H9 (cell line): ENCODE measurements at regions not wholly inside any gene's neighbourhood (a gene's known extent, or its start where the extent isn't known, plus 50 kb on each side); places are given as distances from the start of the nearest gene placed in this dataset.

ENCODE experiments used
- DNase-seq: peaks from one replicate; pipeline ENCODE4 v3.0.0-alpha.2; 2017
- H2AFZ ChIP-seq: one replicate; pipeline ENCODE4 v1.6.1; 2013; ENCODE audit warnings: mild to moderate bottlenecking, low read length, control low read depth, moderate library complexity
- H2AK5ac ChIP-seq: 2 replicates; pipeline ENCODE4 v1.6.1; 2013; ENCODE audit warnings: low read length, control low read depth, mixed read lengths; ENCODE audit not compliant: insufficient read length
- H2BK120ac ChIP-seq: one replicate; pipeline ENCODE4 v1.6.1; 2013; ENCODE audit warnings: low read depth, mild to moderate bottlenecking, low read length, control low read depth, inconsistent platforms; ENCODE audit not compliant: poor library complexity, severe bottlenecking
- H2BK12ac ChIP-seq: 2 replicates; pipeline ENCODE4 v1.6.1; 2013; ENCODE audit warnings: low read length, control low read depth, mixed read lengths, low read depth; ENCODE audit not compliant: insufficient read length
- H2BK15ac ChIP-seq: 2 replicates; pipeline ENCODE4 v1.6.1; 2013; ENCODE audit warnings: low read depth, low read length, control low read depth
- H2BK20ac ChIP-seq: one replicate; pipeline ENCODE4 v1.6.1; 2013; ENCODE audit warnings: low read depth, mild to moderate bottlenecking, low read length, control low read depth, inconsistent platforms; ENCODE audit not compliant: poor library complexity, severe bottlenecking
- H2BK5ac ChIP-seq: 2 replicates; pipeline ENCODE4 v1.6.1; 2013; ENCODE audit warnings: low read length, control low read depth, mixed read lengths; ENCODE audit not compliant: insufficient read length
- H3K14ac ChIP-seq: 2 replicates; pipeline ENCODE4 v1.6.1; 2013; ENCODE audit warnings: low read length, control low read depth; ENCODE audit not compliant: insufficient read depth
- H3K18ac ChIP-seq: 2 replicates; pipeline ENCODE4 v1.6.1; 2013; ENCODE audit warnings: low read depth, mild to moderate bottlenecking, mixed read lengths, low read length, control low read depth; ENCODE audit not compliant: insufficient read length
- H3K23ac ChIP-seq: 2 replicates; pipeline ENCODE4 v1.6.1; 2013; ENCODE audit warnings: low read length, control low read depth, mixed read lengths, low read depth; ENCODE audit not compliant: insufficient read length
- H3K23me2 ChIP-seq: 2 replicates; pipeline ENCODE4 v1.6.1; 2013; ENCODE audit warnings: low read depth, mild to moderate bottlenecking, mixed read lengths, low read length, control low read depth; ENCODE audit not compliant: insufficient read length, poor library complexity, severe bottlenecking
- H3K27ac ChIP-seq: 2 replicates; pipeline ENCODE4 v1.5.1; 2013; ENCODE audit warnings: low read length, control low read depth, mixed read lengths, low read depth; ENCODE audit not compliant: insufficient read length
- H3K27me3 ChIP-seq: 2 replicates; pipeline ENCODE4 v1.6.1; 2013; ENCODE audit warnings: low read length, control low read depth, inconsistent platforms; ENCODE audit not compliant: insufficient read depth
- H3K4ac ChIP-seq: 2 replicates; pipeline ENCODE4 v1.6.1; 2013; ENCODE audit warnings: low read depth, mild to moderate bottlenecking, control low read depth, inconsistent platforms, low read length, moderate library complexity
- H3K4me1 ChIP-seq: 2 replicates; pipeline ENCODE4 v1.6.1; 2013; ENCODE audit warnings: low read length, control low read depth, inconsistent platforms; ENCODE audit not compliant: insufficient read depth
- H3K4me2 ChIP-seq: 2 replicates; pipeline ENCODE4 v1.6.1; 2013; ENCODE audit warnings: low read length, control low read depth, mixed read lengths; ENCODE audit not compliant: insufficient read length, insufficient read depth
- H3K56ac ChIP-seq: 2 replicates; pipeline ENCODE4 v1.6.1; 2013; ENCODE audit warnings: low read depth, mild to moderate bottlenecking, mixed read lengths, low read length, control low read depth; ENCODE audit not compliant: insufficient read length
- H3K79me1 ChIP-seq: 2 replicates; pipeline ENCODE4 v1.6.1; 2013; ENCODE audit warnings: low read depth, mild to moderate bottlenecking, moderate library complexity, low read length, control low read depth, inconsistent platforms; ENCODE audit not compliant: insufficient read depth, poor library complexity, severe bottlenecking
- H3K79me2 ChIP-seq: 2 replicates; pipeline ENCODE4 v1.6.1; 2013; ENCODE audit warnings: low read length, control low read depth, inconsistent platforms; ENCODE audit not compliant: insufficient read depth
- H3K9ac ChIP-seq: 2 replicates; pipeline ENCODE4 v1.6.1; 2013; ENCODE audit warnings: low read length, control low read depth, mixed read lengths; ENCODE audit not compliant: insufficient read length; ENCODE audit errors: extremely low read depth
- H3K9me3 ChIP-seq: one replicate; pipeline ENCODE4 v1.6.1; 2013; ENCODE audit warnings: low read depth, low read length, inconsistent platforms; ENCODE audit not compliant: control insufficient read depth
- H3T11ph ChIP-seq: one replicate; pipeline ENCODE4 v1.6.1; 2013; ENCODE audit warnings: mild to moderate bottlenecking, low read length, control low read depth, inconsistent platforms
- H4K20me1 ChIP-seq: one replicate; pipeline ENCODE4 v1.6.1; 2013; ENCODE audit not compliant: control insufficient read depth, insufficient read length, insufficient read depth
- H4K5ac ChIP-seq: 2 replicates; pipeline ENCODE4 v1.6.1; 2013; ENCODE audit warnings: low read depth, mild to moderate bottlenecking, mixed read lengths, low read length, control low read depth; ENCODE audit not compliant: insufficient read length
- H4K8ac ChIP-seq: replicated peaks from 2 replicates; pipeline ENCODE4 v1.6.1; 2013; ENCODE audit warnings: low read length, control low read depth, mixed read lengths, low read depth; ENCODE audit not compliant: insufficient read length
- H4K91ac ChIP-seq: 2 replicates; pipeline ENCODE4 v1.6.1; 2013; ENCODE audit warnings: low read depth, mild to moderate bottlenecking, moderate library complexity, mixed read lengths, low read length, control low read depth; ENCODE audit not compliant: insufficient read length
- H3K27ac Mint-ChIP-seq, 3 experiments: 2 replicates in 2 of 3; 3 replicates in 1 of 3; pipeline ENCODE4 v1.8.0; 2020 to 2021; ENCODE audit warnings: mixed read lengths in 3 of 3, mild to moderate bottlenecking in 1 of 3, moderate library complexity in 1 of 3
- H3K27me3 Mint-ChIP-seq: 2 replicates; pipeline ENCODE4 v1.8.0; 2021; ENCODE audit warnings: low read depth, mild to moderate bottlenecking, moderate library complexity, mixed read lengths
- H3K36me3 Mint-ChIP-seq, 3 experiments: 2 replicates in 2 of 3; 3 replicates in 1 of 3; pipeline ENCODE4 v1.8.0; 2020 to 2021; ENCODE audit warnings: low read depth in 3 of 3, mixed read lengths in 3 of 3; ENCODE audit not compliant: insufficient read depth in 1 of 3
- H3K4me1 Mint-ChIP-seq, 2 experiments: 2 replicates each; pipeline ENCODE4 v1.8.0; 2020; ENCODE audit warnings: mixed read lengths in 2 of 2
- H3K4me3 Mint-ChIP-seq, 2 experiments: 2 replicates in 1 of 2; 3 replicates in 1 of 2; pipeline ENCODE4 v1.8.0; 2020 to 2021; ENCODE audit warnings: mild to moderate bottlenecking in 2 of 2, mixed read lengths in 2 of 2, moderate library complexity in 1 of 2
- H3K9me3 Mint-ChIP-seq, 2 experiments: 2 replicates in 1 of 2; 3 replicates in 1 of 2; pipeline ENCODE4 v1.8.0; 2020; ENCODE audit warnings: mild to moderate bottlenecking in 2 of 2, mixed read lengths in 2 of 2, moderate library complexity in 1 of 2
- WGBS: extraction: QIAGEN DNeasy Blood & Tissue Kit; methylation state at CpG from one replicate; pipeline ENCODE4 v1.1.7; 2013; ENCODE audit warnings: missing lambda C conversion rate, low lambda C conversion rate, mixed read lengths; ENCODE audit not compliant: insufficient read length; ENCODE audit errors: extremely low coverage; 5-methylcytosine and 5-hydroxymethylcytosine counted together
- TF ChIP-seq, protein P1 (sequence below): fragments of 200-600 bp; sonication (generic); conservative IDR thresholded peaks from 3 replicates; pipeline ENCODE4 v1.8.0; 2021; ENCODE audit warnings: antibody characterized with exemption, mild to moderate bottlenecking

DNA sequence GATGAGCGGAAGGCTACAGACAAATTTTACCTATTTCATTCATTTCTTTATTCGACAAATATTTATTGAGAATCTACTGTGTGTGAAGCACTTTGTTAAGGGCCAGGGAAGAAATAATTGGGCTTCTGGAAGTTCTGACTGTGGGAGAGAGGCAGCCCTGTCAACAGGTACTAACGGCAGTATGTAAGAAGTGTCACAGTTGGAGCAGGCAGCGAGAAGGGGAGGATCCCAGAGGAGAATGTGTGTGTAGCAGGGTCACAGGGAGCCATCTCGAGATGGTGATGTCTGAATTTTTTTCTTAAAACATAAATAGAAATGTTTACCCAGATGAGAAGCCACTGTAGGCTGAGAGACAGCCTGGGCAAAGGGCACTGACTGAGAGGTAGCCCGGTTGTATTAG lies 163.3 kb upstream of the SLC38A2 start:
- no peak overlapping the region; a peak in 1 of 7 replicates for H3K27ac Mint-ChIP-seq

More for the DNA sequence above, 163.3 kb upstream of the SLC38A2 start:
- Histone ChIP-seq H3K4me2 (no peak overlapping the region), H3K4ac (no peak overlapping the region), H2BK5ac (no peak overlapping the region), H3K79me1 (no peaks in the 10 kb centered on the region), H2BK20ac (no peak overlapping the region), H2BK120ac (no peak overlapping the region), H3K4me1 (no peaks in the 10 kb centered on the region), H4K20me1 (no peaks in the 10 kb centered on the region), H4K8ac (no peak overlapping the region), H3K23ac (no peak overlapping the region), H2AFZ (no peak overlapping the region), H3K18ac (no peak overlapping the region), H3K56ac (no peak overlapping the region), H2BK12ac (no peak overlapping the region), H3K27ac (no peak overlapping the region), H3T11ph (no peak overlapping the region), H3K79me2 (no peaks in the 10 kb centered on the region), H3K27me3 (no peaks in the 10 kb centered on the region; the same call in 1 of the 2 replicates), H3K14ac (no peak overlapping the region), H2AK5ac (no peak overlapping the region), H3K9me3 (no peaks in the 10 kb centered on the region), H4K91ac (no peak overlapping the region), H3K9ac (no peak overlapping the region), H2BK15ac (no peak overlapping the region), H4K5ac (no peak overlapping the region), H3K23me2 (no peaks in the 10 kb centered on the region)
- Mint-ChIP-seq H3K9me3 (peaks cover 7 to 8% of the 10 kb centered on the region in 2 experiments), H3K4me3 (no peak overlapping the region), H3K36me3 (peaks cover 2 to 6% (median 4%) of the 10 kb centered on the region in 3 experiments; a peak in 5 of 7 replicates), H3K4me1 (peaks cover 15 to 19% of the 10 kb centered on the region in 2 experiments), H3K27me3 (no peaks in the 10 kb centered on the region)
- WGBS: no CpG with 5 or more reads among the region's 6 CpGs
- DNase-seq: no peak
- TF ChIP-seq, protein P1, sequence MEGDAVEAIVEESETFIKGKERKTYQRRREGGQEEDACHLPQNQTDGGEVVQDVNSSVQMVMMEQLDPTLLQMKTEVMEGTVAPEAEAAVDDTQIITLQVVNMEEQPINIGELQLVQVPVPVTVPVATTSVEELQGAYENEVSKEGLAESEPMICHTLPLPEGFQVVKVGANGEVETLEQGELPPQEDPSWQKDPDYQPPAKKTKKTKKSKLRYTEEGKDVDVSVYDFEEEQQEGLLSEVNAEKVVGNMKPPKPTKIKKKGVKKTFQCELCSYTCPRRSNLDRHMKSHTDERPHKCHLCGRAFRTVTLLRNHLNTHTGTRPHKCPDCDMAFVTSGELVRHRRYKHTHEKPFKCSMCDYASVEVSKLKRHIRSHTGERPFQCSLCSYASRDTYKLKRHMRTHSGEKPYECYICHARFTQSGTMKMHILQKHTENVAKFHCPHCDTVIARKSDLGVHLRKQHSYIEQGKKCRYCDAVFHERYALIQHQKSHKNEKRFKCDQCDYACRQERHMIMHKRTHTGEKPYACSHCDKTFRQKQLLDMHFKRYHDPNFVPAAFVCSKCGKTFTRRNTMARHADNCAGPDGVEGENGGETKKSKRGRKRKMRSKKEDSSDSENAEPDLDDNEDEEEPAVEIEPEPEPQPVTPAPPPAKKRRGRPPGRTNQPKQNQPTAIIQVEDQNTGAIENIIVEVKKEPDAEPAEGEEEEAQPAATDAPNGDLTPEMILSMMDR: no peak
